ENCODE measurements at regions not wholly inside any gene's neighbourhood (a gene's known extent, or its start where the extent isn't known, plus 50 kb on each side); places are given as distances from the start of the nearest gene placed in this dataset.

GRCh38 chr13:105219651-105220050 is 1315.8 kb downstream of the EFNB2 start:
- TF ChIP-seq YY1 (IDR thresholded peaks at IDR 0.05; ENCODE audit: insufficient read depth, insufficient read length) = no peak
- TF ChIP-seq ZNF274 (IDR thresholded peaks at IDR 0.05; ENCODE audit: low read depth, low read length) = no peak
